HCT116 (cell line): ENCODE measurements at regions not wholly inside any gene's neighbourhood (a gene's known extent, or its start where the extent isn't known, plus 50 kb on each side); places are given as distances from the start of the nearest gene placed in this dataset.

Experiments
- ATAC-seq: fragments of 200-7000 bp; cut with Tn5 transposase; 2 replicates; pipeline ENCODE4 v1.9.1; 2020; ENCODE audit warnings: mild to moderate bottlenecking, moderate library complexity
- BruUV-seq: library from RNA; stranded (reverse); fragments of 400-500 nt; replicated peaks from 2 replicates; lab custom pipeline; 2021; lab: Mats Ljungman, UMichigan
- CTCF ChIA-PET: fragments of 300-600 bp; sonication (Branson Sonifier 250); formaldehyde crosslinking; loops from one replicate; lab custom pipeline; 2021; ENCODE audit warnings: antibody characterized with exemption; lab: Charles Lee
- POLR2A ChIA-PET: fragments of 300-600, 350-600 bp; sonication (Branson Sonifier 250); formaldehyde crosslinking; loops from one replicate; lab custom pipeline; 2021; ENCODE audit warnings: antibody characterized with exemption; lab: Charles Lee
- RAD21 ChIA-PET, 2 experiments: fragments of 300-600 bp; sonication (Branson Sonifier 250); formaldehyde crosslinking; loops; one replicate each; lab custom pipeline; 2023; ENCODE audit warnings: low total read pairs in 2 of 2; ENCODE audit not compliant: uncharacterized antibody in 2 of 2, unreplicated experiment in 2 of 2, low non-redundant PET in 1 of 2; lab: Charles Lee
- DNase-seq: peaks from one replicate; pipeline ENCODE4 v3.0.0-alpha.2; 2010; ENCODE audit warnings: low read depth, low spot score
- H2AFZ ChIP-seq: fragments of 200-600 bp; shearing (Covaris generic), sonication (generic); 2 replicates; pipeline ENCODE4 v1.6.1; 2017; ENCODE audit warnings: low read depth, mixed run types, mixed read lengths, antibody characterized with exemption, low read length; ENCODE audit not compliant: poor library complexity, severe bottlenecking
- H3K27ac ChIP-seq: 2 replicates; pipeline ENCODE4 v1.5.1; 2012; ENCODE audit warnings: low read depth, low read length
- H3K27me3 ChIP-seq: fragments of 200-600 bp; sonication (generic); 2 replicates; pipeline ENCODE4 v1.6.1; 2016; ENCODE audit warnings: mixed run types, low read length, mixed read lengths; ENCODE audit not compliant: insufficient read depth
- H3K36me3 ChIP-seq, 2 experiments: fragments of 200-500 bp in 1 of 2; fragments of 200-600 bp in 1 of 2; sonication (Bioruptor generic) in 1 of 2; sonication (generic) in 1 of 2; 2 replicates each; pipeline versions ENCODE4 v1.5.1 to v1.6.1; 2014 to 2016; ENCODE audit warnings: low read length in 2 of 2, inconsistent platforms in 1 of 2, mixed read lengths in 1 of 2, mixed run types in 1 of 2; ENCODE audit not compliant: insufficient read depth in 2 of 2, control insufficient read depth in 1 of 2
- H3K4me1 ChIP-seq, 2 experiments: fragments of 200-600 bp in 1 of 2; sonication (generic) in 1 of 2; 2 replicates each; pipeline versions ENCODE4 v1.5.1 to v1.6.1; 2012 to 2017; ENCODE audit warnings: low read length in 2 of 2, inconsistent platforms in 1 of 2, mild to moderate bottlenecking in 1 of 2, mixed read lengths in 1 of 2, mixed run types in 1 of 2, moderate library complexity in 1 of 2; ENCODE audit not compliant: insufficient read depth in 2 of 2, control insufficient read depth in 1 of 2
- H3K4me2 ChIP-seq: fragments of 200-600 bp; sonication (generic); 2 replicates; pipeline ENCODE4 v1.6.1; 2017; ENCODE audit warnings: mixed run types, low read length, mixed read lengths
- H3K4me3 ChIP-seq, 2 experiments: fragments of 200-600 bp in 1 of 2; sonication (generic) in 1 of 2; replicated peaks in 1 of 2; 2 replicates each; pipeline ENCODE4 v1.5.1; 2011 to 2016; ENCODE audit warnings: low read length in 2 of 2, control low read depth in 1 of 2, low read depth in 1 of 2, mild to moderate bottlenecking in 1 of 2, mixed read lengths in 1 of 2, mixed run types in 1 of 2
- H3K79me2 ChIP-seq: fragments of 200-600 bp; sonication (generic); 2 replicates; pipeline ENCODE4 v1.6.1; 2017; ENCODE audit warnings: mild to moderate bottlenecking, mixed run types, low read length, moderate library complexity, mixed read lengths; ENCODE audit not compliant: insufficient read depth
- H3K9ac ChIP-seq: fragments of 200-600 bp; sonication (generic); 2 replicates; pipeline ENCODE4 v1.6.1; 2016; ENCODE audit warnings: low read length, mixed read lengths
- H3K9me2 ChIP-seq: fragments of 200-600 bp; sonication (generic), shearing (Covaris generic); 2 replicates; pipeline ENCODE4 v1.6.1; 2017; ENCODE audit warnings: mixed run types, mild to moderate bottlenecking, moderate library complexity; ENCODE audit not compliant: insufficient read depth
- H3K9me3 ChIP-seq, 2 experiments: fragments of 200-500 bp in 1 of 2; fragments of 200-600 bp in 1 of 2; sonication (Bioruptor generic) in 1 of 2; sonication (generic) in 1 of 2; 2 replicates each; pipeline ENCODE4 v1.6.1; 2014 to 2017; ENCODE audit warnings: low read length in 2 of 2, mixed read lengths in 2 of 2, inconsistent platforms in 1 of 2, low read depth in 1 of 2, mild to moderate bottlenecking in 1 of 2, mixed run types in 1 of 2, moderate library complexity in 1 of 2; ENCODE audit not compliant: control insufficient read depth in 1 of 2, insufficient read depth in 1 of 2
- H4K20me1 ChIP-seq: fragments of 200-600 bp; sonication (generic), shearing (Covaris generic); 2 replicates; pipeline ENCODE4 v1.6.1; 2017; ENCODE audit warnings: mixed run types, mild to moderate bottlenecking, moderate library complexity; ENCODE audit not compliant: insufficient read depth
- ATF3 ChIP-seq: IDR thresholded peaks from 2 replicates; pipeline ENCODE4 v1.6.1; 2012
- CBX3 ChIP-seq: IDR thresholded peaks from 2 replicates; pipeline ENCODE4 v1.6.1; 2012; ENCODE audit warnings: low read depth
- CEBPB ChIP-seq: IDR thresholded peaks from 2 replicates; pipeline ENCODE4 v1.6.1; 2012; ENCODE audit warnings: low read depth
- CTCF ChIP-seq, 3 experiments: fragments of 200-600 bp in 1 of 3; sonication (generic) in 1 of 3; IDR thresholded peaks in 2 of 3; conservative IDR thresholded peaks in 1 of 3; 2 replicates each; pipeline ENCODE4 v1.5.1; 2012 to 2017; ENCODE audit warnings: low read depth in 2 of 3, low read length in 2 of 3, antibody characterized with exemption in 1 of 3, borderline replicate concordance in 1 of 3, control low read depth in 1 of 3, mild to moderate bottlenecking in 1 of 3, mixed read lengths in 1 of 3, mixed run types in 1 of 3, moderate library complexity in 1 of 3; ENCODE audit not compliant: insufficient read depth in 1 of 3
- ELF1 ChIP-seq: IDR thresholded peaks from 2 replicates; pipeline ENCODE4 v1.6.1; 2012; ENCODE audit warnings: low read depth, borderline replicate concordance
- EZH2phosphoT487 ChIP-seq: fragments of 200-600 bp; IDR thresholded peaks from 2 replicates; pipeline ENCODE4 v1.6.1; 2018; ENCODE audit warnings: antibody characterized with exemption, borderline replicate concordance
- JUND ChIP-seq: IDR thresholded peaks from 2 replicates; pipeline ENCODE4 v1.6.1; 2012
- MAX ChIP-seq: IDR thresholded peaks from 2 replicates; pipeline ENCODE4 v1.6.1; 2012
- POLR2A ChIP-seq: IDR thresholded peaks from 2 replicates; pipeline ENCODE4 v1.7.0; 2011; ENCODE audit warnings: borderline replicate concordance; ENCODE audit not compliant: insufficient read depth, insufficient read length; ENCODE audit errors: extremely low read depth
- SP1 ChIP-seq: IDR thresholded peaks from 2 replicates; pipeline ENCODE4 v1.6.1; 2012; ENCODE audit warnings: low read depth
- YY1 ChIP-seq: IDR thresholded peaks from 2 replicates; pipeline ENCODE4 v1.6.1; 2011; ENCODE audit warnings: low read length, low read depth, moderate library complexity, mild to moderate bottlenecking; ENCODE audit not compliant: insufficient replicate concordance; ENCODE audit errors: extremely low read depth
- ZFX ChIP-seq: fragments of 450-650 bp; IDR thresholded peaks from 2 replicates; pipeline ENCODE4 v1.6.1; 2017
- intact Hi-C: fragments of 100-400 bp; cut with micrococcal nuclease; formaldehyde crosslinking; loops from 2 replicates; pipeline ENCODE4 v1.10.0; 2022

GRCh38 chr4:162347842-162348213 lies 184.0 kb upstream of the FSTL5 start:
- CTCF ChIA-PET, result no interaction called here
- no peaks in the 10 kb centered on the region for H3K9me3 ChIP-seq
- no TSS peak for BruUV-seq
- H2AFZ ChIP-seq, result no peak overlapping the region
- intact Hi-C loops, result no loop called here
- no peaks in the 10 kb centered on the region for H3K36me3 ChIP-seq
- no peak for TF ChIP-seq CEBPB
- TF ChIP-seq JUND, result no peak
- TF ChIP-seq ELF1, result no peak
- no peak for TF ChIP-seq CBX3
- no peak for TF ChIP-seq ZFX
- TF ChIP-seq ATF3, result no peak
- TF ChIP-seq CTCF (IDR thresholded peaks at IDR 0.05 in 2 of 3, conservative IDR thresholded peaks at IDR 0.05 in 1 of 3; ENCODE audit: borderline replicate concordance in 1 of 3, insufficient read depth in 1 of 3, low read depth in 2 of 3, low read length in 2 of 3), result no peak
- TF ChIP-seq, all 23 proteins: peak for 0
- H3K27ac ChIP-seq, result no peak overlapping the region
- no peak overlapping the region for H3K9ac ChIP-seq
- ChIA-PET RAD21 (no interaction called here), POLR2A (no interaction called here)
- H3K4me2 ChIP-seq, result no peak overlapping the region
- no peaks in the 10 kb centered on the region for H3K4me1 ChIP-seq
- ATAC-seq, result no peak
- no peaks in the 10 kb centered on the region for H3K27me3 ChIP-seq
- no peaks in the 10 kb centered on the region for H4K20me1 ChIP-seq
- no peak overlapping the region for H3K4me3 ChIP-seq
- H3K9me2 ChIP-seq, result no peaks in the 10 kb centered on the region
- no peak for DNase-seq
- no peaks in the 10 kb centered on the region for H3K79me2 ChIP-seq

- ChIA-PET CTCF (no interaction called here), RAD21 (no interaction called here), POLR2A (no interaction called here)
- H2AFZ ChIP-seq, result no peak overlapping the region
- H3K9me2 ChIP-seq, result no peaks in the 10 kb centered on the region
- intact Hi-C loops, result no loop called here
- no peaks in the 10 kb centered on the region for H4K20me1 ChIP-seq
- no peak for ATAC-seq
- H3K4me1 ChIP-seq, result no peaks in the 10 kb centered on the region
- H3K9me3 ChIP-seq, result no peaks in the 10 kb centered on the region
- H3K36me3 ChIP-seq, result no peaks in the 10 kb centered on the region
- no peaks in the 10 kb centered on the region for H3K79me2 ChIP-seq
- no TSS peak for BruUV-seq
- no peak overlapping the region for H3K27ac ChIP-seq
- no peak overlapping the region for H3K9ac ChIP-seq
- no peak for DNase-seq
- H3K4me2 ChIP-seq, result no peak overlapping the region
- no peaks in the 10 kb centered on the region for H3K27me3 ChIP-seq
- no peak overlapping the region for H3K4me3 ChIP-seq
- TF ChIP-seq ELF1 (no peak), POLR2A (no peak), SP1 (no peak), CTCF (IDR thresholded peaks at IDR 0.05 in 2 of 3, conservative IDR thresholded peaks at IDR 0.05 in 1 of 3; ENCODE audit: borderline replicate concordance in 1 of 3, insufficient read depth in 1 of 3, low read depth in 2 of 3, low read length in 2 of 3) (no peak), YY1 (no peak), JUND (no peak), EZH2phosphoT487 (no peak), MAX (no peak)
Observed at GRCh38 chr4:162347156-162347841, 183.5 kb upstream of the FSTL5 start.
